ENCODE measurements at regions not wholly inside any gene's neighbourhood (a gene's known extent, or its start where the extent isn't known, plus 50 kb on each side); places are given as distances from the start of the nearest gene placed in this dataset.

GRCh38 chr14:83217492-83217891 is 1683.8 kb upstream of the SEL1L start:
- TF ChIP-seq POLR2A (IDR thresholded peaks at IDR 0.05; ENCODE audit: extremely low read depth, insufficient read length) (no peak), MYC (IDR thresholded peaks at IDR 0.05; ENCODE audit: low read depth, low read length) (no peak), MAX (IDR thresholded peaks at IDR 0.05; ENCODE audit: low read depth, low read length) (no peak)
- TF ChIP-seq, protein P1, sequence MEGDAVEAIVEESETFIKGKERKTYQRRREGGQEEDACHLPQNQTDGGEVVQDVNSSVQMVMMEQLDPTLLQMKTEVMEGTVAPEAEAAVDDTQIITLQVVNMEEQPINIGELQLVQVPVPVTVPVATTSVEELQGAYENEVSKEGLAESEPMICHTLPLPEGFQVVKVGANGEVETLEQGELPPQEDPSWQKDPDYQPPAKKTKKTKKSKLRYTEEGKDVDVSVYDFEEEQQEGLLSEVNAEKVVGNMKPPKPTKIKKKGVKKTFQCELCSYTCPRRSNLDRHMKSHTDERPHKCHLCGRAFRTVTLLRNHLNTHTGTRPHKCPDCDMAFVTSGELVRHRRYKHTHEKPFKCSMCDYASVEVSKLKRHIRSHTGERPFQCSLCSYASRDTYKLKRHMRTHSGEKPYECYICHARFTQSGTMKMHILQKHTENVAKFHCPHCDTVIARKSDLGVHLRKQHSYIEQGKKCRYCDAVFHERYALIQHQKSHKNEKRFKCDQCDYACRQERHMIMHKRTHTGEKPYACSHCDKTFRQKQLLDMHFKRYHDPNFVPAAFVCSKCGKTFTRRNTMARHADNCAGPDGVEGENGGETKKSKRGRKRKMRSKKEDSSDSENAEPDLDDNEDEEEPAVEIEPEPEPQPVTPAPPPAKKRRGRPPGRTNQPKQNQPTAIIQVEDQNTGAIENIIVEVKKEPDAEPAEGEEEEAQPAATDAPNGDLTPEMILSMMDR (IDR thresholded peaks at IDR 0.05; ENCODE audit: low read depth, low read length): no peak

Data from NB4 (cell line).